GM19328 (cell line): ENCODE measurements at regions not wholly inside any gene's neighbourhood (a gene's known extent, or its start where the extent isn't known, plus 50 kb on each side); places are given as distances from the start of the nearest gene placed in this dataset.

Experiments
- ATAC-seq: cut with Tn5 transposase; IDR thresholded peaks from one replicate; pipeline ENCODE4 v1.9.1; 2021; ENCODE audit warnings: mild to moderate bottlenecking, moderate library complexity; ENCODE audit not compliant: unreplicated experiment

DNA sequence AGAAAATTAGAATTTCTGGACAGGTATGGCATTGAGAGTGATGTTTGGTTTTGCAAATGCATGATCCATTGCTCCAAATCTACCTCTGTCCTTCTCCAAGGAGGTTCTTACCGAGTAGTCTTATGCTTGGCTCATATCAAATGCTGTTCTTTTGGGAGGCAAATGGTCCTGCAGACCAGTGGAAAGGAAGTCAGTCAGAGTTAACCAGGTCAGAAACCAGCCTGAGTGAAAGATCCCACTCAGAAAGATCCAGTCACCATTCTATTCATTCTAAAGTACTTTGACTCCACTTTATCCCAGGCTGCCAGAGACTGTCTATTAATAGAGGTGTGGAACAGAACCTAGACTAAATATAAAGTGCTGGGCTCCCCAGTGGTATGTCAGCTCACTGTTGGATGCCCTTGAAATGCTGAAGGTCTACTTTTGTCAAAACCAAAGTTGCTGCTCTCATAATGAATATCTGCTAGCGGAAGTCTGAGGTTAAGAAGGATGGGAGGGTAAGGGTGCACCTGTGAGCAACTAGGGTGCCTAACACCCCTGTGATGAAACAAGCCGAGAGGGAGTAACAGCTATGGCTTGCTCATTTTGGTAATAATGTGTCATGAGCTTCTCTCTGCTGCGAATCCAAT, 302.2 kb downstream of the ZNF608 start:
- ATAC-seq, result peak; percentile 100

DNA sequence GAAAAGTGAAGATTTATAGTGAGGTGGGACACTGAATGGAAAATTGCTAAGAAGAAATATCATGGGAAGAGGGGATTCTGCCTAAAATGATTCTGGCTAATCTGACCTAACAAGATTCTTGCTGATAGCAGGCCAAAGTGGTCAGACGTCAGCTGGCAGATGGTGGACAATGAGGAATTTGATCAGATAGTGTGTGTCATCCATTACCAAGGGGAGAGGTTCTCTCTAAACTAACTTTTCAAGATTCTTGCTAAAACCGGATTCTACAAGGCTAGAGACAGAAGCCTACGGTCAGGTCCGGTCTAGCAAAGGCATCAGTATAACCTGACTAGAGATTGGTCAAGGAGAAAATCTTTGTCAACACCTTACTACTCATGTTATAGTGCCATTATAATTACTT, 306.0 kb downstream of the ZNF608 start:
- ATAC-seq, result no peak

DNA sequence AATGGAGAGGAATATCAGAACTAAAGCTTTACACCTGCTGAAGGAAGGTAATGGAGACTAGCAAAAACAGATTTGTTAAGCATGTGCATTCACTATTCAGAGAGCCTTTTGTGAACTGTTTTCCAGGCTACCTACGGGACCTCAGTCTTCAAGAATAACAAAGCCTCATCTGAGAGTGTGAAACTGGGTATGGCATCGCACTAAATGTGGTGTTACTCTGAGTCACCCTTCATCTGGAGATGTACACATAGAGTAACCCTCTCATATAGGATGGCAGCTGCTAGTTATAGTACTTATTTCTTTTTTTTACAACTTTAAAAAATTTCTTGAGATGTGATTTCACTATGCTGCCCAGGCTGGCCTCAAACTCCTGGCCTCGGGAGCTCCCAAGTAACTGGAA, 306.8 kb downstream of the ZNF608 start:
- ATAC-seq, result no peak

DNA sequence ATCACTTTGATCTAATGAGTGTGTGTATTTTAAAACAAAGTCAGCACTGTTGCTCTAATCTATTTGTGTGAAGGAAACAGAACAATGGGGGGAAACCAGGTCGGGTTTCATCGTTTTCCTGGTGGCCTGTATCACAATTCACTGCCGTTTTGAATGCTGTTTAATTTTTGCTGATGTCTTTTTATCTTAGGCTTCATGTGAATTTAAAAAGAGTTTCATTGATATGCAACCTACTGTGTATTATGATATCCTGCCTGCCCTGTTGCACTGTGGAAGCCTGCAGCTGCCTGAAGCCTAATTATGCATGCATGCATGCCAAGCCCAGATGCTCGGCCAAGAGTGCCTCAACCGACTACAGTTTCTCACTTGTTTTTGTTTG, 307.5 kb downstream of the ZNF608 start:
- no peak for ATAC-seq

DNA sequence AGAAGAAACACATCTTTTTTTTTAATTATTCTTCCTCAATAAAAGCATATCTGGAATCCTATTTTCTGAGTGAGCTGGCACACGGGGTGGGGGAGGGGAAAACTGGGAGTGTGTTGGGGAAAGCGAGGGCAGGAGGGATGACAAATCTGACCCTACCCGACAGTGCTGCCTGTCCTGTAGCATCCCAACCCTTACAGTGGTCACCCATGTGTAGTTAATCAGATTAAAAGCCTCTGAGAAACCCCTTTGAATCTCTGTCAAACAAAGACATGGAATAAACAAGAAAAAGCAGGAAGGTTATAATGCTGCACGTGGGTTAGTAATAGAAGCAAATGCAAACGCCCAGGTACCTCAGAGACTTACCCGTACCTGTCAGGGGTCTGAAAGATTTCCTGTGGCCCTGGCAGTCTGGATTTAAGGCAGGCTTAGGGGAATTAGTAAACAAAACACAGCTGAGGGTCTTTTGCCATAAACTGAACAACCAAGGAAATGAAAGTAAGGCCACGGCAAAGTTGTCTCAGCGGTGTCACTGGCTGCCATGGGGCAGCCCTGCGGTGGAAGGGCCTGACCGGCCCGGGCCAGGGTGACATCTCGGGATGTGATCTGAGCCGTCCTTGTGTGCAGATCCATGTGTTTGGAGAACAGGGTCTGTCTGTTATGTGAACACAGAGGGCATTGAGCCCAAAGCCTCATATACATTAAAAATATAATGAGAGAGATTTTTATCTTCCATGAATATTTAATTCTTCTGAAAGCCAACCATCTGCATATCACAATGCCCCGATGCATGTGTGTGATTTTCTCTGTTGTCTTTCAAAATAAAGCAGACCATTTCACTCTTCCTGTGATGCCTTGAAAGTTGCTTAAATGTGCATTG, 308.2 kb downstream of the ZNF608 start:
- ATAC-seq, result no peak

DNA sequence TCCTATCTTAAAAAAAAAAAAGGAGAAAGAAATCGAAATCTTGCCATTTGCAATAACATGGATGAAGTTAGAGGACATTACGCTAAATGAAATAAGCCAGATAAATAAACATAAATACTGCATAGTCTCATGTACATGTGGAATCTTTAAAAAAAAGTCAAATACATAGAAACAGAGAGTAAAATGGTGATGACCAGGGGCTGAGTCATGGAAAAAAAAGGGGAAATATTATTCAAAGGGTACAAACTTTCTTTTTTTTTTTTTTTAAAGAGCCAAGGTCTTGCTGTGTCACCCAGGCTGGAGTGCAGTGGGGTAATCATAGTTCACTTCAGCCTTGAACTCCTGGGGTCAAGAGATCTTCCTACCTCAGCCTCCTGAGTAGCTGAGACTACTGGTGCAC, 310.1 kb downstream of the ZNF608 start:
- ATAC-seq, result no peak

DNA sequence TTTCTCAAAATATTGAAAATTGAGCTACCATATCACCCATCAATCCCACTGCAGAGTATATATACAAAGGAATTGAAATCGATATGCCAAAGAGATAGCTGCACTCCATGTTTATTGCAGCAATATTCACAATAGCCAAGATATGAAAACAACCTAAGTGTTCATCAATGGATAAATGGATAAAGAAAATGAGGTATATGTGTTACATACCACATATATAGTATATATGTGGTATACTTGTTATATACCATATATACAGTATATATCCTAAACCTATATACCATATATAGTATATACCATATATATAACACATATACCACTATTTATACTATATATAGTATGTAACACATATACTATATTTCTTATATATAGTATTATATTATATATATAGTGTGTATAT, 313.3 kb downstream of the ZNF608 start:
- ATAC-seq, result no peak

DNA sequence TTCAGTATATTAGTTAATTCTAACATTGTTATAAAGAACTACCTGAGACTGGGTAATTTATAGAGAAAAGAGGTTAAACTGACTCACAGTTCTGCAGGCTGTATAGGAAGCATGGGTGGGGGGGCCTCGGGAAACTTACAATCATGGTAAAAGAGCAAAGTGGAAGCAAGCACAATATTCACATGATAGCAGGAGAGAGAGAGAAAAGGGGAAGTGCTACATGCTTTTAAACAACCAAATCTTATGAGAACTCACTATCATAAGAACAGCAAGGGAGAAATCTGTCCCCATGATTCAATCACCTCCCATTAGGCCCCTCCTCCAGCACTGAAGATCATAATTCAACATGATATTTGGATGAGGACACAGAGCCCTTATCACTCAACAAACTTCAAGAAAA, 324.9 kb downstream of the ZNF608 start:
- ATAC-seq, result no peak

DNA sequence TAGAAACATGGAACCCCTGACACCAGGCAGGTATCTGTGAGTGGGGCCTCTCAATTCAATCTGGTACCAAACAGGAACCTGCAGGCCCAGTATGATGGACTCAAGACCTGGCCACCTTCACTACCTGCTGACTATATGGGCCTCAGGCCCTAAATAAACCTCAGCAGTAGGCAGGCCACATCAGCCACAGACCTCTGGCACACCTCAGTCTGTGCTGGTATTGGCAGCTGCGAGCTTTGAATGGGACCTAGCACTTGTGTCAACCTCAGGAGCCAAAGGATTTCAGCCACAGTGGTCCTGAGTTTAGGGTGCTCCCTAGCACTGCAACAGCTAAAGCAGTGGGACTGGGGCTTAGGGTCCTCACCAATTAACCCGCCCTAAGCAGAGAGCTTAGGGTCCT, 325.5 kb downstream of the ZNF608 start:
- no peak for ATAC-seq

DNA sequence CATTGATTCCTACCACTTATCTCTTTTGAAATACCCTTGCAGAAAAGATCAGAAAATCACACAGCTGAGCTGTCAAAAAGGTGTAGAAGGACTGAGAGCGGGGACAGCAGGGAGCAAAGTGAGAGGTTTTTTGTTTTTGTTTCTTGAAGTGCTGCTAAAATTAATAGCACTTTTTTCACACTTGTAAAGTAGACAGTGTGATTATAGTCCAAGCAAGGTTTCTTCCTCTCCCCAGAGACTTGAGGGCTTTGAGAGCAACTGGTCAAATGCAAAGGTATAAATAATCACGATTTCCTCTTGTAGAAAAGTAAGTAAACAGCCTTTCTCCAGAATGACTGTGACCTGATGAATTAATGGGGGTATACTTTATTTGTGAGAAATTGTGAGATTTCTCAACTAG, 326.9 kb downstream of the ZNF608 start:
- no peak for ATAC-seq

DNA sequence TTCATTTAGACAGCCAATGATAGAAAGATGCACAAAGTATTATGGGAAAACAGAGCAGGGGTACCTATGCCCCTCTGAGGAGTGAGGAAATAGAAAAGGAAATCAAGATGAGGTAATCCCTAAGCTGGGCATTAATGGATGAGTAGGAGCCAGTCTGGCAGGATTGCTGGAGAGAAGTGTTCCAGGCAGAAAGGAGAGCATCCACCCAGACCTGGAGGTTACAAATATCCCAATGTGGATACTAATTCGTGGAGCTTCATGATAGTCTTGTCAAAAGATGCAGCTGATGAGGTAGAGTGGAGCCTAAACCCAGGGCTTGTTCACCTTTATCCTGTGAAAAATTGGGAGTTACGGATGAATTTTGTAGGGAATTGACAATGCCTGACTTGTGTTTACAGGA, 328.0 kb downstream of the ZNF608 start:
- ATAC-seq, result no peak

DNA sequence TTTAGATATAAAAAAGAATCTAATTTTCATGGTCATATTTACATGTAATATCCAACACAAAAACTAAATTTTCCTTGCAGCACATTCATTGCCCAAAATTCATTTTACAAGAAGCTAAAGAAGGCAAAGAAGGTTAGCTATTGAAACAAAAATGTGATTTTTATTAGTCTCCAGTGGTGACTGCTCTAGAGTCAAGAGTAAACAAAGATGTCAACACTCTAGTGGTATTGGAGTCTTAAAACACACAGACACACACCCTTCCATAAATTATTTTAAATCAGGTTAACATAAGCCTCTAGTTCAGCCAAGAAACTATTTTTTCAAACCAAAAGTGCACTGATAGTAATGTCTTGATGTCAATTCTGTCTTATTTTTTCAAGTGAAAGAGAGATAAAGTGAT, 329.2 kb downstream of the ZNF608 start:
- ATAC-seq, result no peak

DNA sequence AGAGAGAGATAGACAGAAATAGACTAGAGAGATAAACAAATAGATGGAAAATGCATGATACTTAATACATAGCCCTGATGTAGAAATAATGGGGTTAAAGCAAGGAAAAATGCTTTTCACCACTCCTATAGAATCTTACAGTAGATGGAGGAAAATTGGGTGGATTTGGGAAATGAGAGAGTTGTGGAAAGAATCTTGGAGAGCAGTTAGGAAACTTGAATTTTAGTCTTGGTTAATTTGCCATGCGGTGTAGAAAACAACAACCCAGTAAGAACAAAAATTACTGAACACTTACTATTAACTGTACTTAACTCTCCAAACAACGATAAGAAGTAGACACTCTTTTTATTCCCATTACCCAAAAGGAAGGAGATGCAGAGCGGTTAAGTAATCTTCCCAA, 329.8 kb downstream of the ZNF608 start:
- ATAC-seq, result no peak

DNA sequence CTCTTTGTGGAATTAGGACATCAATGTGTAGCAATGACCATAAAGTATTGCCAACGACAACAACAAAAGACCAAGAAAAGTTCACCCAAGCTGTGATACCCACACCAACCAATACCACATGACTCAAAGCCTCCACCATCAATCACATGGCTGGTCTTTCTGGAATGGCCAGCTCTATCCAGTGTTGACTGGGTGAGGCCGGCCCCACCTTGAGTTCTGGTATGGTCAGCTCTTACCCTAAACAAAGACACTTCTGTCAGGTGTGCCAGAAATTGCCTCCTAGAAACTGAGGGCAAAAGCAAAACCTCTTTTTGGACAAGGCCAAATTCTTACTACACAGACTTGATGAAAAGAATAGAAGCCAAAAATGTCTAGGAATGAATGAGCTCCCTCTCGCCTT, 331.5 kb downstream of the ZNF608 start:
- no peak for ATAC-seq

DNA sequence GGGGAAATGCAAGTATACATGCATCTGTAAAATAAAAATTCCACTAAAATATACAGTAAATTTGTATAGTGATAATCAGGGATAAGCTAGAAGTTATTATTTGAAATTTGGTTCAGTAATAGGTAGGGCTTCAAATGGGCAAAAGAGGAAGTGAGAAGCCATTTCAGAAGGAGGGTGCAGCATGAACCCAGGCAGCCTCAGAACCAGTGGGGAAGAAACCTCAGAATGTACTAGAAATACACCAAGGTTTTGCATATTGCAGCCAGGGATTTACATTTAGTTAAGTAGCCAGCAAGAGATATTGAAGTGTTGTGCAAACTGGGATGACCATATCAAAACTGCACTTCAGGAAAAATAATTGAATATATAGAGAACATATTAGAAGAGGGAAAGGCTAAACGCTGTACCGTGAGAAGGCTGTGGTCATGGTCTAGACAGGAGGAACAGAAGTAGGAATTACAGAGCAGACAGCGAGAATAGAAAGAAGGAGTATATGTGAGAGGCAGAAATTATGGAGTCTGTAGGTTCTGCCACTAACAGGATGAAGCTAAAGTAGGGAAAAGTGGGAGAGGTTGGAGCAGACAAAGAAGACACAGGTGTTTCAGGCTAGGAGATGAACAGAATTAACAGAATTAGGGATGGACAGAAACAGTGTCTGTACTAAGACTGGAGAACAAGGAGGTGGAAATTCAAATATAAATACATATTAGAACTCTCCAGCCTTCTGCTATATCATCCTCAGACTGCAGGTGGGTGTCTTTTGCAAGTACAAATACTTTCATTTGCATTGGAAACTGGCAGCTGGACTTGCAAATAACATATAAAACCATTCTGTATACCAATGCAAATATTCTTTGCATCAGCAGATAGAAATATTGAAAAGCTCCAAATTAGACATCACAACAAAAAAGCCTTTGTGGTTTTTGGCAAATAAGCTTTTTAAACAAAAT, 335.6 kb downstream of the ZNF608 start:
- ATAC-seq, result peak; percentile 96

DNA sequence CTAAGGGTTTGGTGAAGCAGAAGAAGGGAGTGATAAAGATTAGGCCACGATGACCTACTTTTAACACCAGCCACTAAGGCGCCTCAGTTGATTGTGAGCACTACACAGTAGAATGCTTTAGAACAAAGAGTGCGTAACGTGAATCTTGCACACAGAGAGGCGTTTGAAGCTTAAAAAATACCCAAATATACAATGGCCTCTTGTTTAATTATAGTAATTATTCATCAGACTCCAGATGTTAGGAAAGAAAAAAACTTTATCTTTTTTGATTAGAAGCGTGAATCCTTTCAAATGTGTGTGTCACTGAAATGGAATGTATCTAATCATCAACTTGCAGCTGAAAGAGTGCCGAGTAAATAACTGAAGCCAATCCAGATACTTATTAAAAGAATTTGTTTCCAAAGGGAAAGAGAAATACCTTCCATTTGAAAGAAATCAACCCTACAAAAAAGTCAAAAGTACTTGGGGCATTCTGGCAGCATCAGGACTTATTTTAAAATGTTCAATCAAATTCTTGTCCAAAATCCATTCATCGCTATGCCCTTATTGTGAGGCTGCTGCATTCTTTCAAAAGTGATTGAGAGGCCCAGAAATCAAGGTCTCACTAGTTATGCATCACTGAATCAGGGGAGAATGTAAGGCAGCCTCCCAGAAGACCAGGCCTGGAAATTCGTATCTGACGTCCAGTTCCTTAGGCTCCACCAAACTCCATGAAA, 337.5 kb downstream of the ZNF608 start:
- ATAC-seq, result no peak

DNA sequence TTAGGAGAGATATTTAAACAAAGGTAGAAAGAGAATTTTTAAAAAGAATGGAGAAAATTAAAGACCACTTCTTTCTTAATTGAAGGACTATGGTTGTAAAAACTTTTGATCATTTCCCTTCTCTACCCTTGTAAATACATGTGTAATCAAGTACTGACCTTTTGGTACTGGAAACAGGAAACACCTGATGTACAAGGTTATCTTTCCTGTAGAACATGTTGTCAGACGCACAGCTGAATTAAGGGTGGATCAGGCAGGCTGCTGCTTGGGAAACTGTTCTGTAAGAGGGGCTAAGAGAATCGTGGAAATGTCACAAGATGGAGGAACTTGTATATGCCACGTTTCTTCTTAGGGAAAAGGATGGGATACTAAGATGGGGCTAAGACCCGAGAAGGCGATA, 341.6 kb downstream of the ZNF608 start:
- no peak for ATAC-seq

DNA sequence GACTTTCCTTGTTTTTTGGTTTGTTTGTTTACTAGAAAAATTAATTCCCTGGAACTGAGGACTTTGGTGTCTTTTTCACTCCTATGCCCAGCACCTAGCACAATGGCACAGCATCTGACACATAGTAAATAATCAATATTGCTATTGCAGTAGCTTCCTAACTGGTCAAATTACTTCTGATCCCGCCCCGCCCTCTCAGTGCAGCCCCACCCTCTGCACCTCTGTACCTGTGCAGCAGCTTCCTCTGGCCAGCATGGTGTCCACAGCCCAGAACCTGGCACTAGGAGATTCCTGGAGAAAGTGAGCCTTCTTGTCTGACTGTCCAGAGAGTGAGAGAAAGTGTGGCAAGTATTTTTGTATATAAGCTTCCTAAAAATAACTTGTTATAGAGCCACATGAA, 343.2 kb downstream of the ZNF608 start:
- ATAC-seq, result no peak

DNA sequence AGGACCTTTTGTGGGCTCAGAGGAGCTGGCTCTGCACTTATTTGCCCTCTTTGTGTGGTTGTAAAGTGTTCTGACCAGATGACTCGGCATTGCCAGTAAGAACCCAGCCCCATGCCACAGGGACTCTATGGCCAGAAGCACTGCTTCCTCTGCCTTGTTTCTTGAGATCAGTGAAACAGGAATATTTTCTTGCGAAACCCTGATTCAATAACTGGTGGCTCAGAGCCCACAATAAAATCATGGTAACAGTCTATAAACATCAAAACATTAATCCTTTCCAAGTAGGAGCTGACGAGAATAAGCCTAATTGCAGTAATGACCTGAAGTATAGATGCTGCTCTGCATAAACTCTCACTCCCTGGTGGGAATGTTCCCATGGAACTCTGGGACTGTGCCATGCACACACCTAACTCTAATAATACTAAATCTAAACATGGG, 344.3 kb downstream of the ZNF608 start:
- no peak for ATAC-seq

DNA sequence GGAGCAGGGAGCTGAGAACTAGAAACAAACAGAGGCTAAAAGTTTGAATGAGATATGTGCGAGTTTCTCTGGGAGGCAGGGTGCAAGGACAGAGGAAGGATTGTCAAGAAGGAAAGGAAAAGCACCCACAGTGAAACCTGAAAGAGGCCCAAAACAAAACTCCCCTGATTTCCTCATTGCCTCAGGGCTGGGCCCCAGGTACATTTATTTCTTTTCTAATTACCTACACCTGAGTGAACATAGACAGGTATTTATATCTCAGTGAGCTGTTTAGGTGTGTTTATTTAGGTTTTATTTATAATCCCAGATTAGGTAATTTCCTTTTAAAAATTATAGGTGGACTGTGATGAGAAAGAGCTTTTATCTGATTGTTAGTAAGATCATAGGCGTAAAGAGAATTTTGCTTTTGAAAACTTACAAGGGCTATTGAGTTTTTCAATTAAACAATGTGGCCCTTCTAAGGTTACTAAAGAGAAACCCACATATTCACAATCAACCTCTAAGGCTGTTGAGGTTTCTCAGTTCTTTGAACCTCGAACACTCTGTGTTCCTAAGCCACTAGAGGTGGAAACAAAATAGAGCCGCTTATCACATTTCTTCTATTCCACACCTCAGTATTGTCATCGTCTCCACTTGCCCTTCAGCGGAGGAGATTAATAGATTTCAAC, 344.8 kb downstream of the ZNF608 start:
- no peak for ATAC-seq
